Astrocyte of the spinal cord (primary cell): ENCODE measurements at regions not wholly inside any gene's neighbourhood (a gene's known extent, or its start where the extent isn't known, plus 50 kb on each side); places are given as distances from the start of the nearest gene placed in this dataset.
"Not testable (repeated sequence)": the region's sequence is repeated elsewhere in the genome, so short reads cannot be mapped to it uniquely, and the experiment has no call there.

Source experiments
- DNase-seq: peaks from one replicate; pipeline ENCODE4 v3.0.0; 2011; ENCODE audit warnings: low read depth, low spot score
- H3K4me3 ChIP-seq: 2 replicates; pipeline ENCODE4 v1.5.1; 2011; ENCODE audit warnings: low read depth, mild to moderate bottlenecking, low read length, moderate library complexity
- in situ Hi-C: cut with HindIII; loops from 2 replicates; pipeline ENCODE4 v1.10.0; 2017; ENCODE audit warnings: low sequenced_read_pairs
- TF ChIP-seq, protein P1 (sequence below): IDR thresholded peaks from 2 replicates; pipeline ENCODE4 v1.5.1; 2012; ENCODE audit warnings: low read depth, mild to moderate bottlenecking, low read length, inconsistent platforms

GRCh38 chr9:129412814-129413536 lies 207.9 kb downstream of the C9orf50 start:
- in situ Hi-C loops: no loop called here
- peak overlapping the region; percentile 20 for H3K4me3 ChIP-seq
- peak; percentile 87 for DNase-seq
- TF ChIP-seq, protein P1, sequence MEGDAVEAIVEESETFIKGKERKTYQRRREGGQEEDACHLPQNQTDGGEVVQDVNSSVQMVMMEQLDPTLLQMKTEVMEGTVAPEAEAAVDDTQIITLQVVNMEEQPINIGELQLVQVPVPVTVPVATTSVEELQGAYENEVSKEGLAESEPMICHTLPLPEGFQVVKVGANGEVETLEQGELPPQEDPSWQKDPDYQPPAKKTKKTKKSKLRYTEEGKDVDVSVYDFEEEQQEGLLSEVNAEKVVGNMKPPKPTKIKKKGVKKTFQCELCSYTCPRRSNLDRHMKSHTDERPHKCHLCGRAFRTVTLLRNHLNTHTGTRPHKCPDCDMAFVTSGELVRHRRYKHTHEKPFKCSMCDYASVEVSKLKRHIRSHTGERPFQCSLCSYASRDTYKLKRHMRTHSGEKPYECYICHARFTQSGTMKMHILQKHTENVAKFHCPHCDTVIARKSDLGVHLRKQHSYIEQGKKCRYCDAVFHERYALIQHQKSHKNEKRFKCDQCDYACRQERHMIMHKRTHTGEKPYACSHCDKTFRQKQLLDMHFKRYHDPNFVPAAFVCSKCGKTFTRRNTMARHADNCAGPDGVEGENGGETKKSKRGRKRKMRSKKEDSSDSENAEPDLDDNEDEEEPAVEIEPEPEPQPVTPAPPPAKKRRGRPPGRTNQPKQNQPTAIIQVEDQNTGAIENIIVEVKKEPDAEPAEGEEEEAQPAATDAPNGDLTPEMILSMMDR: no peak

DNA sequence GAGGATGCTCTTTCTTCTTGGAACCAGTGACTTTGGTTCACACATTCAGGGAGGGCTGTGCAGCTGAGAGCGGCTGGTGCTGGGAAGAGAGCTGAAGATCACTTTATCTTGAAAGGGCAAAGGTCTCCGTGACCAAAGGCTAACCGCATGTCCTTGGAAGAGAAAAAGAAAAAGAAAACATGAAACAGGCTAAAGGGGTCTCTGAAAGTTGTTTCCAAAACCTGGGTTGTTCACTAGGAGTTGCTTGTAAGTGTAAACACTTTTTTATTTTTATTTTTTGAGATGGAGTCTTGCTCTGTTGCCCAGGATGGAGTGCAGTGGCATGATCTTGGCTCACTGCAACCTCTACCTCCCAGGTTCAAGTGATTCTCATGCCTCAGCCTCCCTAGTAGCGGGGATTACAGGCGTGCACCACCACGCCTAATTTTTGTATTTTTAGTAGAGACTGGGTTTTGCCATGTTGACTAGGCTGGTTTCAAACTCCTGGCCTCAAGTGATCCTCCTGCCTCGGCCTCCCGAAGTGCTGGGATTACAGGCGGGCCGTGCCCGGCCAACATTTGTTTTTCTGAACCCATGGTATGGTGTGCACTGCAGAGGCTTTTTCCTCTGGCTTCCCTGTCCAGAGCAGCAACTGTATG lies 208.6 kb downstream of the C9orf50 start:
- DNase-seq, H3K4me3 ChIP-seq, in situ Hi-C loops: not testable (repeated sequence)

GRCh38 chr9:129411501-129412175 lies 209.3 kb downstream of the C9orf50 start:
- H3K4me3 ChIP-seq: no peak overlapping the region
- in situ Hi-C loops: no loop called here
- TF ChIP-seq, protein P1: no peak
- no peak for DNase-seq

DNA sequence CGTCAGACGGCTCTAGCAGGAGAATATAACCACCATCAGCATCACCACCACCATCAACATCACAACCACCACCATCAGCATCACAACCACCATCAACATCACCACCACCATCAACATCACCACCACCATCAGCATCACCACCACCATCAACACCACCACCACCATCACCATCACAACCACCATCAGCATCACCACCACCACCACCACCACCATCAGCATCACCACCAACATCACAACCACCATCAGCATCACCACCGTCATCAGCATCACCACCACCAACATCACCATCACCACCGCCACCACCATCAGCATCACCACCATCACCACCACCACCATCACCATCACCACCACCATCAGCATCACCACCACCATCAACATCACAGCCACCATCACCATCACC lies 210.7 kb downstream of the C9orf50 start:
- in situ Hi-C loops: no loop called here
- DNase-seq: no peak
- TF ChIP-seq, protein P1: no peak
- H3K4me3 ChIP-seq: no peak overlapping the region

DNA sequence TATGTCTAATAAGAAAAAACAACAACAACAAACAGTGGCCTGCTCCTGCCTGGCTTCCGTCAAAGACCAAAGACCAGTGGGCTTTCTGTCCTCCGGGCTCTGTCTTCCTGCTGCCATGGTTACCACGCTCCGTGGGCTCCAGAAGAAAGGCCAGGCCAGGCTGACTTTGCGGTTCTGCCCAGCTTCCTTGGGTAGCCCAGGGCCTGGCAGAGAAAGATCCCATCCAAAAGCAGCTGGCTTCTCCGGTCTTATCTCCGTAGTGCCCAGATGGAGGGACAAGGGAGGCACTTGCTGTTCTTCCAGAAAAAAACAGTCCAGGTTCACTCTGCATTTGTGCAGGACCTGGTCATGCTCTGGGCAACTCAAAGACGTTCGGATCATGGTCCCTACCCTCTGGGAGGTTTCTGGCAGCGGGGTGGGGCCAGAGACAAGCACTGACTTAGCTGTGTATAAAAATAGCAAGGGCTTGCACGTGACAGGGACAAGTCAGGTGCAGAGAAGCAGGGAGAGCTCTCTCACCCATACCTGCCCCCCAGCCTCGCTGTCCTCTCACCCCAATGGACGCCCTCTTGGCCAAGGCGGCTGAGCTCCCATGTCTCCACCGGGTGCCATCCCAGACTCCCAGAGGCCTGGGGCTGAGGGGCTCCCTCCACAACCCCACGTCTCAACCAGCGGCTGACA lies 212.2 kb downstream of the C9orf50 start:
- no peak for DNase-seq
- in situ Hi-C loops: no loop called here
- no peak overlapping the region for H3K4me3 ChIP-seq
- TF ChIP-seq, protein P1: no peak

- no peak overlapping the region for H3K4me3 ChIP-seq
- in situ Hi-C loops: no loop called here
- no peak for DNase-seq
- TF ChIP-seq, protein P1: no peak
Observed at GRCh38 chr9:129407905-129408452, 212.9 kb downstream of the C9orf50 start.
